H7 (cell line): ENCODE measurements at regions not wholly inside any gene's neighbourhood (a gene's known extent, or its start where the extent isn't known, plus 50 kb on each side); places are given as distances from the start of the nearest gene placed in this dataset.

Experiments used
- DNase-seq: peaks from one replicate; pipeline ENCODE4 v3.0.0; 2012
- H3K27me3 ChIP-seq: 2 replicates; pipeline ENCODE4 v1.6.0; 2011; ENCODE audit warnings: mild to moderate bottlenecking, low read length; ENCODE audit not compliant: control insufficient read depth, insufficient read depth
- H3K36me3 ChIP-seq: replicated peaks from 2 replicates; pipeline ENCODE4 v1.5.1; 2011; ENCODE audit warnings: low read length; ENCODE audit not compliant: control insufficient read depth, insufficient read depth
- H3K4me3 ChIP-seq: 2 replicates; pipeline ENCODE4 v1.5.1; 2011; ENCODE audit warnings: low read depth, mild to moderate bottlenecking, control low read depth, low read length, moderate library complexity; ENCODE audit not compliant: insufficient read depth

GRCh38 chr2:217443601-217444000 lies 559.2 kb downstream of the TNS1 start:
- DNase-seq = no peak
- no peaks in the 10 kb centered on the region for H3K36me3 ChIP-seq
- H3K4me3 ChIP-seq = no peak overlapping the region
- H3K27me3 ChIP-seq = no peaks in the 10 kb centered on the region

GRCh38 chr2:217440000-217440399 lies 562.8 kb downstream of the TNS1 start:
- Histone ChIP-seq H3K4me3 (no peak overlapping the region), H3K27me3 (no peaks in the 10 kb centered on the region), H3K36me3 (no peaks in the 10 kb centered on the region)
- no peak for DNase-seq

GRCh38 chr2:217438821-217439220 lies 564.0 kb downstream of the TNS1 start:
- Histone ChIP-seq H3K27me3 (no peaks in the 10 kb centered on the region), H3K4me3 (no peak overlapping the region), H3K36me3 (no peaks in the 10 kb centered on the region)
- DNase-seq = no peak

GRCh38 chr2:217438136-217438535 lies 564.7 kb downstream of the TNS1 start:
- no peak for DNase-seq
- Histone ChIP-seq H3K4me3 (no peak overlapping the region), H3K27me3 (no peaks in the 10 kb centered on the region), H3K36me3 (no peaks in the 10 kb centered on the region)

GRCh38 chr2:217437290-217437870 lies 565.4 kb downstream of the TNS1 start:
- Histone ChIP-seq H3K4me3 (no peak overlapping the region), H3K36me3 (no peaks in the 10 kb centered on the region), H3K27me3 (no peaks in the 10 kb centered on the region)
- no peak for DNase-seq

GRCh38 chr2:217436386-217436785 lies 566.4 kb downstream of the TNS1 start:
- Histone ChIP-seq H3K4me3 (no peak overlapping the region), H3K36me3 (no peaks in the 10 kb centered on the region), H3K27me3 (no peaks in the 10 kb centered on the region)
- DNase-seq = no peak

GRCh38 chr2:217434180-217434975 lies 568.4 kb downstream of the TNS1 start:
- H3K4me3 ChIP-seq = no peak overlapping the region
- H3K36me3 ChIP-seq = no peaks in the 10 kb centered on the region
- no peaks in the 10 kb centered on the region for H3K27me3 ChIP-seq
- peak; percentile 83 for DNase-seq

- DNase-seq = no peak
- Histone ChIP-seq H3K36me3 (no peaks in the 10 kb centered on the region), H3K4me3 (no peak overlapping the region), H3K27me3 (no peaks in the 10 kb centered on the region)
Measured at GRCh38 chr2:217433522-217433921, 569.3 kb downstream of the TNS1 start.

GRCh38 chr2:217431577-217432269 lies 571.1 kb downstream of the TNS1 start:
- no peak for DNase-seq
- no peak overlapping the region for H3K4me3 ChIP-seq
- H3K27me3 ChIP-seq = no peaks in the 10 kb centered on the region
- no peaks in the 10 kb centered on the region for H3K36me3 ChIP-seq

- Histone ChIP-seq H3K27me3 (no peaks in the 10 kb centered on the region), H3K36me3 (no peaks in the 10 kb centered on the region), H3K4me3 (no peak overlapping the region)
- DNase-seq = no peak
Measured at GRCh38 chr2:217430916-217431576, 571.2 kb upstream of the TNP1 start.

- Histone ChIP-seq H3K4me3 (no peak overlapping the region), H3K36me3 (no peaks in the 10 kb centered on the region), H3K27me3 (no peaks in the 10 kb centered on the region)
- no peak for DNase-seq
Measured at GRCh38 chr2:217429981-217430500, 570.2 kb upstream of the TNP1 start.

GRCh38 chr2:217421834-217422233 lies 562.0 kb upstream of the TNP1 start:
- no peak overlapping the region for H3K4me3 ChIP-seq
- DNase-seq = no peak
- H3K36me3 ChIP-seq = no peaks in the 10 kb centered on the region
- no peaks in the 10 kb centered on the region for H3K27me3 ChIP-seq

- Histone ChIP-seq H3K36me3 (no peaks in the 10 kb centered on the region), H3K27me3 (no peaks in the 10 kb centered on the region), H3K4me3 (no peak overlapping the region)
- DNase-seq = no peak
Measured at GRCh38 chr2:217420854-217421253, 561.0 kb upstream of the TNP1 start.

- H3K36me3 ChIP-seq = no peaks in the 10 kb centered on the region
- H3K4me3 ChIP-seq = no peak overlapping the region
- no peak for DNase-seq
- H3K27me3 ChIP-seq = no peaks in the 10 kb centered on the region
Measured at GRCh38 chr2:217419055-217419671, 559.3 kb upstream of the TNP1 start.
